HEK293 (cell line): ENCODE measurements at regions not wholly inside any gene's neighbourhood (a gene's known extent, or its start where the extent isn't known, plus 50 kb on each side); places are given as distances from the start of the nearest gene placed in this dataset.

Experiments
- CTCF ChIA-PET: fragments of 350-600 bp; formaldehyde crosslinking; extraction: SDS; loops from one replicate; lab custom pipeline; 2021; ENCODE audit warnings: antibody characterized with exemption; lab: Yijun Ruan, JAX
- POLR2A ChIA-PET: fragments of 300-600 bp; formaldehyde crosslinking; extraction: SDS; loops from one replicate; lab custom pipeline; 2020; ENCODE audit warnings: antibody characterized with exemption, inconsistent platforms; lab: Yijun Ruan, JAX
- H3K27ac ChIP-seq: fragments of 200-500 bp; sonication (Bioruptor generic); 2 replicates; pipeline ENCODE4 v1.5.1; 2014; ENCODE audit warnings: low read depth, low read length, control low read depth, inconsistent platforms; ENCODE audit errors: extremely low read depth
- H3K36me3 ChIP-seq, 2 experiments: fragments of 200-500 bp in 1 of 2; sonication (Bioruptor generic) in 1 of 2; 1 replicate in 1 of 2; 2 replicates in 1 of 2; pipeline ENCODE4 v1.5.1; 2014 to 2017; ENCODE audit warnings: inconsistent platforms in 2 of 2, low read length in 2 of 2; ENCODE audit not compliant: control insufficient read depth in 2 of 2, insufficient read depth in 1 of 2
- H3K4me1 ChIP-seq: fragments of 200-500 bp; sonication (Bioruptor generic); 2 replicates; pipeline ENCODE4 v1.5.1; 2014; ENCODE audit warnings: mild to moderate bottlenecking, low read length, inconsistent platforms; ENCODE audit not compliant: control insufficient read depth, insufficient read depth
- H3K4me3 ChIP-seq: 2 replicates; pipeline ENCODE4 v1.5.1; 2011; ENCODE audit warnings: low read depth, mild to moderate bottlenecking, control low read depth, low read length, moderate library complexity
- H3K9me3 ChIP-seq: fragments of 200-500 bp; sonication (Bioruptor generic); 2 replicates; pipeline ENCODE4 v1.5.1; 2014; ENCODE audit warnings: low read depth, low read length, inconsistent platforms; ENCODE audit not compliant: control insufficient read depth, insufficient read depth
- AEBP2 ChIP-seq: fragments of 450-650 bp; formaldehyde crosslinking; IDR thresholded peaks from 2 replicates; pipeline ENCODE4 v1.5.1; 2016; ENCODE audit warnings: missing biosample characterization, missing genetic modification characterization, borderline replicate concordance
- GLI4 ChIP-seq: fragments of 450-650 bp; formaldehyde crosslinking; IDR thresholded peaks from 2 replicates; pipeline ENCODE4 v1.5.1; 2016; ENCODE audit warnings: missing biosample characterization, missing genetic modification characterization
- MZF1 ChIP-seq: fragments of 450-650 bp; formaldehyde crosslinking; IDR thresholded peaks from 2 replicates; pipeline ENCODE4 v1.5.1; 2017; ENCODE audit warnings: missing biosample characterization, missing genetic modification characterization, borderline replicate concordance
- OSR2 ChIP-seq: fragments of 450-650 bp; formaldehyde crosslinking; IDR thresholded peaks from 2 replicates; pipeline ENCODE4 v1.5.1; 2016; ENCODE audit warnings: missing biosample characterization, missing genetic modification characterization
- SCRT2 ChIP-seq: fragments of 450-650 bp; formaldehyde crosslinking; IDR thresholded peaks from 2 replicates; pipeline ENCODE4 v1.5.1; 2016; ENCODE audit warnings: missing biosample characterization, missing genetic modification characterization
- TCF7L2 ChIP-seq: IDR thresholded peaks from 2 replicates; pipeline ENCODE4 v1.6.1; 2011; ENCODE audit warnings: low read depth, mild to moderate bottlenecking, inconsistent platforms, low read length, moderate library complexity, borderline replicate concordance
- YY1 ChIP-seq: fragments of 450-650 bp; formaldehyde crosslinking; IDR thresholded peaks from 2 replicates; pipeline ENCODE4 v1.5.1; 2018; ENCODE audit warnings: missing biosample characterization, missing genetic modification characterization
- ZBTB8A ChIP-seq: fragments of 450-650 bp; formaldehyde crosslinking; IDR thresholded peaks from 2 replicates; pipeline ENCODE4 v1.5.1; 2016; ENCODE audit warnings: missing biosample characterization, missing genetic modification characterization
- ZIC2 ChIP-seq: fragments of 450-650 bp; formaldehyde crosslinking; IDR thresholded peaks from 2 replicates; pipeline ENCODE4 v1.5.1; 2016; ENCODE audit warnings: missing biosample characterization, missing genetic modification characterization
- ZNF133 ChIP-seq: fragments of 450-650 bp; formaldehyde crosslinking; IDR thresholded peaks from 2 replicates; pipeline ENCODE4 v1.5.1; 2016; ENCODE audit warnings: missing biosample characterization, missing genetic modification characterization
- ZNF140 ChIP-seq: fragments of 450-650 bp; formaldehyde crosslinking; IDR thresholded peaks from 2 replicates; pipeline ENCODE4 v1.5.1; 2016; ENCODE audit warnings: missing biosample characterization, missing genetic modification characterization
- ZNF18 ChIP-seq: fragments of 450-650 bp; formaldehyde crosslinking; IDR thresholded peaks from 2 replicates; pipeline ENCODE4 v1.5.1; 2016; ENCODE audit warnings: missing biosample characterization, missing genetic modification characterization
- ZNF184 ChIP-seq: fragments of 450-650 bp; IDR thresholded peaks from 2 replicates; pipeline ENCODE4 v1.5.1; 2018; ENCODE audit warnings: missing biosample characterization, mild to moderate bottlenecking, missing genetic modification characterization
- ZNF19 ChIP-seq: fragments of 450-650 bp; formaldehyde crosslinking; IDR thresholded peaks from 2 replicates; pipeline ENCODE4; 2016; ENCODE audit warnings: missing biosample characterization, missing genetic modification characterization, low read depth
- ZNF341 ChIP-seq: fragments of 450-650 bp; formaldehyde crosslinking; IDR thresholded peaks from 2 replicates; pipeline ENCODE4; 2016; ENCODE audit warnings: low read depth, missing biosample characterization, missing genetic modification characterization
- ZNF416 ChIP-seq: fragments of 450-650 bp; formaldehyde crosslinking; IDR thresholded peaks from 2 replicates; pipeline ENCODE4 v1.5.1; 2016; ENCODE audit warnings: missing biosample characterization, missing genetic modification characterization
- ZNF488 ChIP-seq: fragments of 450-650 bp; formaldehyde crosslinking; IDR thresholded peaks from 2 replicates; pipeline ENCODE4 v1.5.1; 2016; ENCODE audit warnings: missing biosample characterization, missing genetic modification characterization
- ZNF521 ChIP-seq: fragments of 450-650 bp; formaldehyde crosslinking; IDR thresholded peaks from 2 replicates; pipeline ENCODE4 v1.5.1; 2017; ENCODE audit warnings: missing biosample characterization, mild to moderate bottlenecking, missing genetic modification characterization
- ZNF530 ChIP-seq: fragments of 450-650 bp; formaldehyde crosslinking; IDR thresholded peaks from 2 replicates; pipeline ENCODE4 v1.5.1; 2016; ENCODE audit warnings: low read depth, missing biosample characterization, missing genetic modification characterization
- ZNF558 ChIP-seq: fragments of 450-650 bp; formaldehyde crosslinking; IDR thresholded peaks from 2 replicates; pipeline ENCODE4 v1.5.1; 2016; ENCODE audit warnings: missing biosample characterization, missing genetic modification characterization
- ZNF645 ChIP-seq: fragments of 450-650 bp; formaldehyde crosslinking; IDR thresholded peaks from 2 replicates; pipeline ENCODE4; 2016; ENCODE audit warnings: missing biosample characterization, missing genetic modification characterization
- ZNF670 ChIP-seq: fragments of 450-650 bp; formaldehyde crosslinking; IDR thresholded peaks from 2 replicates; pipeline ENCODE4 v1.5.1; 2016; ENCODE audit warnings: missing biosample characterization, missing genetic modification characterization, low read depth
- ZNF704 ChIP-seq: fragments of 450-650 bp; formaldehyde crosslinking; IDR thresholded peaks from 2 replicates; pipeline ENCODE4 v1.5.1; 2016; ENCODE audit warnings: missing biosample characterization, missing genetic modification characterization
- ZNF747 ChIP-seq: fragments of 450-650 bp; formaldehyde crosslinking; IDR thresholded peaks from 2 replicates; pipeline ENCODE4 v1.5.1; 2016; ENCODE audit warnings: missing biosample characterization, missing genetic modification characterization
- ZNF76 ChIP-seq: fragments of 450-650 bp; formaldehyde crosslinking; IDR thresholded peaks from 2 replicates; pipeline ENCODE4; 2016; ENCODE audit warnings: low read depth, missing biosample characterization, missing genetic modification characterization, borderline replicate concordance
- ZNF768 ChIP-seq: fragments of 450-650 bp; formaldehyde crosslinking; IDR thresholded peaks from 2 replicates; pipeline ENCODE4 v1.5.1; 2018; ENCODE audit warnings: missing biosample characterization, mild to moderate bottlenecking, missing genetic modification characterization
- ZSCAN23 ChIP-seq: fragments of 450-650 bp; formaldehyde crosslinking; IDR thresholded peaks from 2 replicates; pipeline ENCODE4 v1.5.1; 2016; ENCODE audit warnings: missing biosample characterization, missing genetic modification characterization
- ZXDB ChIP-seq: fragments of 450-650 bp; formaldehyde crosslinking; IDR thresholded peaks from 2 replicates; pipeline ENCODE4 v1.5.1; 2016; ENCODE audit warnings: missing biosample characterization, missing genetic modification characterization
- TF ChIP-seq, protein P1 (sequence below): fragments of 450-650 bp; formaldehyde crosslinking; IDR thresholded peaks from 2 replicates; pipeline ENCODE4 v1.5.1; 2016; ENCODE audit warnings: missing biosample characterization, missing genetic modification characterization

DNA sequence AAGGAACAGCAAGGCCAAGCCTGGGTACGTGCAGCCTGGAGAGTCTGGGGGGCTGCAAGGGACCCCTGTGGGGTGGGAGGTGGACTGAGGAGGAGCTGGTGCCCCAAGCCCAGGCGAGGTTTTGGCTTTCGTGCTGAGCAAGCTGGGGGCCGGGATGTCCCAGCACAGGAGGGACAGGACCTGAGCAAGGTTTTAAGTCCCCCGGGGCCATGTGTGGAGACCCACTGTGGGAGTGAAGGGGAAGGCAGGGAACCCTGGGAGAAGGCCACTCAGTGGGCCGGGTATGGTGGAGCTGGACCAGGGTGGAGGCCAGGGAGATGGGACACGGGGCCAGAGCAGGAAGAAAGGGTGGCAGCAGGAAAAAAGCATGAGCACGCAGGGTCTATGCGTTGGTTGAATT is 419.2 kb upstream of the SULF2 start:
- Histone ChIP-seq H3K4me1 (no peaks in the 10 kb centered on the region), H3K4me3 (no peak overlapping the region), H3K36me3 (no peaks in the 10 kb centered on the region), H3K27ac (no peak overlapping the region)
- POLR2A ChIA-PET, result no interaction called here
- CTCF ChIA-PET, result no interaction called here
- TF ChIP-seq, protein P1, sequence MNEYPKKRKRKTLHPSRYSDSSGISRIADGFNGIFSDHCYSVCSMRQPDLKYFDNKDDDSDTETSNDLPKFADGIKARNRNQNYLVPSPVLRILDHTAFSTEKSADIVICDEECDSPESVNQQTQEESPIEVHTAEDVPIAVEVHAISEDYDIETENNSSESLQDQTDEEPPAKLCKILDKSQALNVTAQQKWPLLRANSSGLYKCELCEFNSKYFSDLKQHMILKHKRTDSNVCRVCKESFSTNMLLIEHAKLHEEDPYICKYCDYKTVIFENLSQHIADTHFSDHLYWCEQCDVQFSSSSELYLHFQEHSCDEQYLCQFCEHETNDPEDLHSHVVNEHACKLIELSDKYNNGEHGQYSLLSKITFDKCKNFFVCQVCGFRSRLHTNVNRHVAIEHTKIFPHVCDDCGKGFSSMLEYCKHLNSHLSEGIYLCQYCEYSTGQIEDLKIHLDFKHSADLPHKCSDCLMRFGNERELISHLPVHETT, result no peak
- TF ChIP-seq ZNF488 (tag by site-specific recombination), result no peak
- TF ChIP-seq ZNF76, result no peak
- no peak for TF ChIP-seq ZNF645 (tag by site-specific recombination)
- no peak for TF ChIP-seq ZNF18 (tag by site-specific recombination)
- no peak for TF ChIP-seq ZNF530 (tag by site-specific recombination)
- no peak for TF ChIP-seq ZNF558 (tag by site-specific recombination)
- no peak for TF ChIP-seq SCRT2 (tag by site-specific recombination)
- TF ChIP-seq ZNF704 (tag by site-specific recombination), result no peak
- TF ChIP-seq OSR2 (tag by site-specific recombination), result no peak
- TF ChIP-seq ZNF416 (tag by site-specific recombination), result no peak
- no peak for TF ChIP-seq ZIC2
- TF ChIP-seq ZSCAN23 (tag by site-specific recombination), result no peak
- TF ChIP-seq ZNF670, result no peak
- TF ChIP-seq, all 188 proteins: peak for 0
- no peaks in the 10 kb centered on the region for H3K9me3 ChIP-seq

DNA sequence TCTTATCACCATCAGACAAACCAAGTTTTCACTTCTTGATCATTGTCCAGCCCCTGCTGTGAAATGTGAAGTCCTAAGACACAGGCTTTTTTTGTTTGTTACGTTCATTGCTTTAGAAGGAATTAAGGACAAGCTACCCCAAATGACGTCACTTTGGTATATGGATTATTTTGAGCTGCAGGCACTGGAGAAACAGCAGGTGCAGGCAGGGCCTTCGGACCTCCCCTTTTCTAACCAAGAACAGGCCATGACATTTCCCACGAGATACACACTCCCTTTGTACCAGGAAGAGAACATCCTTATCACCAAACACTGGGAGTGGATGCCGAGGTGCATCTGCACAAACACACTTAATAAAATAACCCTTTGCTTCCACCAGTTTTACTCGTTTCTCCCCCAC is 418.0 kb upstream of the SULF2 start:
- Histone ChIP-seq H3K36me3 (no peaks in the 10 kb centered on the region), H3K27ac (no peak overlapping the region), H3K9me3 (no peaks in the 10 kb centered on the region), H3K4me1 (no peaks in the 10 kb centered on the region), H3K4me3 (no peak overlapping the region)
- CTCF ChIA-PET, result interaction anchor here (0.9 to 1.3 kb wide), 2 partner anchors 14 to 417 kb away, joined by 3 to 8 read pairs; no protein-coding TSS in a partner anchor
- POLR2A ChIA-PET, result no interaction called here
- no peak for TF ChIP-seq GLI4 (tag by site-specific recombination)
- TF ChIP-seq ZNF747 (tag by site-specific recombination), result no peak
- TF ChIP-seq MZF1, result no peak
- no peak for TF ChIP-seq ZNF133 (tag by site-specific recombination)
- no peak for TF ChIP-seq ZNF140 (tag by site-specific recombination)
- no peak for TF ChIP-seq ZNF521
- no peak for TF ChIP-seq ZBTB8A (tag by site-specific recombination)
- no peak for TF ChIP-seq ZXDB (tag by site-specific recombination)
- no peak for TF ChIP-seq ZNF768 (tag by site-specific recombination)
- TF ChIP-seq ZNF184, result no peak
- no peak for TF ChIP-seq YY1 (tag by site-specific recombination)
- TF ChIP-seq ZNF341 (tag by site-specific recombination), result no peak
- no peak for TF ChIP-seq ZNF19 (tag by site-specific recombination)
- TF ChIP-seq TCF7L2, result no peak
- no peak for TF ChIP-seq AEBP2 (tag by site-specific recombination)
